NT2/D1 (cell line): ENCODE measurements at regions not wholly inside any gene's neighbourhood (a gene's known extent, or its start where the extent isn't known, plus 50 kb on each side); places are given as distances from the start of the nearest gene placed in this dataset.

ENCODE experiments used
- DNase-seq: peaks from one replicate; pipeline ENCODE4 v3.0.0-alpha.2; 2011; ENCODE audit warnings: low read depth, low spot score
- H3K27me3 ChIP-seq: 2 replicates; pipeline ENCODE4 v1.6.0; 2011; ENCODE audit warnings: mild to moderate bottlenecking; ENCODE audit not compliant: insufficient read length, insufficient read depth
- H3K36me3 ChIP-seq: 2 replicates; pipeline ENCODE4 v1.6.1; 2011; ENCODE audit warnings: mild to moderate bottlenecking, low read length, mixed read lengths; ENCODE audit not compliant: insufficient read depth, insufficient read length
- H3K4me1 ChIP-seq: 2 replicates; pipeline ENCODE4 v1.5.1; 2011; ENCODE audit not compliant: insufficient read depth, insufficient read length
- H3K4me3 ChIP-seq: 2 replicates; pipeline ENCODE4 v1.5.1; 2011; ENCODE audit warnings: low read depth; ENCODE audit not compliant: insufficient read length
- H3K9ac ChIP-seq: 2 replicates; pipeline ENCODE4 v1.6.0; 2011; ENCODE audit warnings: low read depth; ENCODE audit not compliant: insufficient read length
- H3K9me3 ChIP-seq: 2 replicates; pipeline ENCODE4 v1.5.1; 2011; ENCODE audit warnings: mild to moderate bottlenecking, low read length; ENCODE audit not compliant: insufficient read depth
- SUZ12 ChIP-seq: IDR thresholded peaks from 2 replicates; pipeline ENCODE4 v1.6.1; 2011; ENCODE audit not compliant: insufficient read length, insufficient read depth; ENCODE audit errors: extremely low read depth
- YY1 ChIP-seq: IDR thresholded peaks from 2 replicates; pipeline ENCODE4 v1.6.1; 2011; ENCODE audit not compliant: insufficient read length, insufficient read depth
- ZNF274 ChIP-seq: IDR thresholded peaks from 2 replicates; pipeline ENCODE4 v1.6.1; 2011; ENCODE audit warnings: mild to moderate bottlenecking, low read depth, low read length

- H3K27me3 ChIP-seq = no peaks in the 10 kb centered on the region
- H3K4me1 ChIP-seq = no peaks in the 10 kb centered on the region
- no peak for DNase-seq
- H3K4me3 ChIP-seq = no peak overlapping the region
- H3K9me3 ChIP-seq = no peaks in the 10 kb centered on the region
- H3K36me3 ChIP-seq = no peaks in the 10 kb centered on the region
- TF ChIP-seq SUZ12 (no peak), YY1 (no peak), ZNF274 (no peak)
- no peak overlapping the region for H3K9ac ChIP-seq
Measured at GRCh38 chr7:152564656-152565250, 111.2 kb downstream of the XRCC2 start.

GRCh38 chr7:152556013-152556755 lies 119.8 kb downstream of the XRCC2 start:
- no peak overlapping the region for H3K4me3 ChIP-seq
- TF ChIP-seq ZNF274 (no peak), YY1 (no peak), SUZ12 (no peak)
- no peak overlapping the region for H3K9ac ChIP-seq
- DNase-seq = no peak
- H3K27me3 ChIP-seq = no peaks in the 10 kb centered on the region
- H3K4me1 ChIP-seq = peaks cover 2% of the 10 kb centered on the region
- no peaks in the 10 kb centered on the region for H3K9me3 ChIP-seq
- H3K36me3 ChIP-seq = no peaks in the 10 kb centered on the region

- Histone ChIP-seq H3K4me1 (peaks cover 2% of the 10 kb centered on the region), H3K9me3 (no peaks in the 10 kb centered on the region), H3K27me3 (no peaks in the 10 kb centered on the region), H3K36me3 (no peaks in the 10 kb centered on the region), H3K9ac (no peak overlapping the region), H3K4me3 (no peak overlapping the region)
- no peak for DNase-seq
- TF ChIP-seq ZNF274 = no peak
- no peak for TF ChIP-seq SUZ12
- no peak for TF ChIP-seq YY1
Measured at GRCh38 chr7:152553671-152554317, 118.0 kb upstream of the KMT2C start.

- DNase-seq = no peak
- TF ChIP-seq YY1 (no peak), SUZ12 (no peak), ZNF274 (no peak)
- no peak overlapping the region for H3K9ac ChIP-seq
- H3K36me3 ChIP-seq = no peaks in the 10 kb centered on the region
- no peak overlapping the region for H3K4me3 ChIP-seq
- peaks cover 2% of the 10 kb centered on the region for H3K4me1 ChIP-seq
- H3K9me3 ChIP-seq = no peaks in the 10 kb centered on the region
- H3K27me3 ChIP-seq = no peaks in the 10 kb centered on the region
Measured at GRCh38 chr7:152551304-152552036, 115.7 kb upstream of the KMT2C start.

- Histone ChIP-seq H3K4me3 (peak overlapping the region; percentile 3), H3K9ac (peak overlapping the region; percentile 18), H3K27me3 (no peaks in the 10 kb centered on the region), H3K36me3 (no peaks in the 10 kb centered on the region), H3K9me3 (no peaks in the 10 kb centered on the region), H3K4me1 (no peaks in the 10 kb centered on the region)
- TF ChIP-seq YY1 (no peak), ZNF274 (no peak), SUZ12 (no peak)
- no peak for DNase-seq
Measured at GRCh38 chr7:152544971-152545619, 109.3 kb upstream of the KMT2C start.

- no peaks in the 10 kb centered on the region for H3K9me3 ChIP-seq
- no peaks in the 10 kb centered on the region for H3K36me3 ChIP-seq
- no peaks in the 10 kb centered on the region for H3K4me1 ChIP-seq
- H3K4me3 ChIP-seq = peak overlapping the region; percentile 3
- peak overlapping the region; percentile 76 for H3K9ac ChIP-seq
- DNase-seq = peak; percentile 71
- no peaks in the 10 kb centered on the region for H3K27me3 ChIP-seq
- TF ChIP-seq SUZ12 (no peak), ZNF274 (no peak), YY1 (no peak)
Measured at GRCh38 chr7:152544481-152544927, 108.7 kb upstream of the KMT2C start.
